NCI-H2227 (cell line): ENCODE measurements at regions not wholly inside any gene's neighbourhood (a gene's known extent, or its start where the extent isn't known, plus 50 kb on each side); places are given as distances from the start of the nearest gene placed in this dataset.

Source experiments
- DNase-seq: peaks from one replicate; lab custom pipeline; 2025; ENCODE audit not compliant: unreplicated experiment; lab: John Stamatoyannopoulos, UW

- DNase-seq: no peak
Measured at GRCh38 chr2:201968476-201968875, 65.2 kb upstream of the FZD7 start.

DNA sequence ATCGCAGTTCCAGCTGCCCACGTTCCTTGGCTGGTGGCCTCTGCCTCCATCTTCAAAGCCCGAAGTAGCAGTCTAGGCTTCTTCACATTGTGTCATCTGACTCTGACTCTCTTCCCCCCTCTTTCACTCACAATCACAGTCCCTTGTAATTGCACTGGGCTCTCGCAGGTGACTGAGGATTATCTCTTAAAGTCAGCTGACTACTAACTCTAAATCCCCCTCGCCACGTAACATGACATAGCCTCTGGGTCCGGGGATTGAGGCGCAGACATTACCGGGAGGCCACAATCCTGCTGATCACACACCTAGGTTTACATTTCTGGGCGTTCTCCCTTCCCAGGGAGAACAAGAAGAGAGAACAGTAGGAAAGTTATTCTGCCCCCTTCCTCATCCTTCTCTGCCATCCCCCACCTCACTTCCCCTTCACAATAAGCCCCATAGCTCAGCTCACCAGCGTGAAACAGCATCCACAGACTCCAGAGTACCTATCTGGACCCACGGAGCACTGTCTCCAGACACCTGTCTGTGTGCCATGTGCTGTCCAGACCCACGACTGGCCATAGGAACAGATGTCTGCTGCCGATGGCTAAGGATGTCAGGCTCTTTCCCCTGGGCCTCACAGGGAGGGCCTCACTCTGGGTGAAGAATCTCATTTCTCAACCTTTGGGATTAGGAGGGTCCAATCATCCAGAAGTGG, 64.3 kb upstream of the FZD7 start:
- DNase-seq: no peak

DNA sequence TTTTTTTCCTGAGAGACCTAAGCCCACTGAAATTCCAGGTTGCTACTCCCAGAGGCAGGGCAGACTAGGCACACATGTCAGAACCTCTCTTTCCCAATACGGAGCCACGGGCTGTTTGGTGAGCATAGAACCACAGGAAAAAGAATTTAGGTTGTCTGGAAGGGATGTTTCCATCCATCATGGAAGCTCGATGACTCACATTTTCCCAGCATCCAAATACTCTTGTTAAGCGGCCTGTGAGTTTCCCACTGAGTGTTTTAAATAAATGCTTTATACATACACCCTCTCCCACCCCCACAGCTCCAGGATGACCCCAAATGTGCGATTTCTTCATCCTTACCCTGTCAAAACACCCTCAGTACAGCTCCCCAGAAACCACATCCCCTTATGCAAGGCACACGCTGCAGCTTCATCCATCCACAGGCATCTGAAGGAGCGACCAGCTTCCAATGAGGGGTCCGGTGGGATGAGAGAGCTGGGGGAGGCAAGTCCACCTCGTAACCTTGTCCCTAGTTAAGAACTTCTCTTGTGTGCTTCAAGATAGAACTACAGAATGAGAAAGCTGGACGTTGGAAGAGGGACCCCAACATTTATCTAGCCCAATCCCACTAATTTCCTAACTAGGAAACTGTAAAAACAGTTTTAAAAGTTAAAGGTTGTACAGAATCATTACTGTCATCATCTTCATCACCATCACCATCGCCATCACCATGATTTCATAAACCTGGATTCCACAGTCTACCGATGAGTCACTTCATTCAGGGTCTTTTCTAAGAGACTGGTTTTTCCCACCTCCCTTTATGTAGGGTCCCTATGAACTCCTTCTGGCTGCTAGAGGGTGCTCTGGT, 63.5 kb upstream of the FZD7 start:
- no peak for DNase-seq

DNA sequence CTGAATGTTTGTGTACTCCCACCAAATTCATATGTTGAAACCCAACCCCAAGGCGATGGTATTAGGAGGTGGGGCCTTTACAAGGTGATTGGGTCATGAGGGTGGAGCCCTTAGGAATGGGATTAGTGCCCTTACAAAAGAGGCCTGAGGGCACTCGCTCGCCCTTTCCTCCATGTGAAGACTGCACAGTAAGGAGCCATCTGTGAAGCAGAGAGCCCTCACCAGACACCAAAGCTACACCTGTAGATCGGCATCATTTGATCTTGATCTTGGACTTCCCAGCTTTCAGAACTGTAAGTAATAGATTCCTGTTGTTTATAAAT, 62.9 kb upstream of the FZD7 start:
- no peak for DNase-seq

GRCh38 chr2:201971531-201972228, 62.0 kb upstream of the FZD7 start:
- no peak for DNase-seq

- no peak for DNase-seq
Measured at GRCh38 chr2:201972621-201973255, 60.9 kb upstream of the FZD7 start.

GRCh38 chr2:201973305-201973928, 60.2 kb upstream of the FZD7 start:
- no peak for DNase-seq

- no peak for DNase-seq
Measured at GRCh38 chr2:201974171-201975100, 59.2 kb upstream of the FZD7 start.

GRCh38 chr2:201975434-201975833, 58.2 kb upstream of the FZD7 start:
- DNase-seq: no peak

- no peak for DNase-seq
Measured at GRCh38 chr2:201975964-201976612, 57.6 kb upstream of the FZD7 start.

DNA sequence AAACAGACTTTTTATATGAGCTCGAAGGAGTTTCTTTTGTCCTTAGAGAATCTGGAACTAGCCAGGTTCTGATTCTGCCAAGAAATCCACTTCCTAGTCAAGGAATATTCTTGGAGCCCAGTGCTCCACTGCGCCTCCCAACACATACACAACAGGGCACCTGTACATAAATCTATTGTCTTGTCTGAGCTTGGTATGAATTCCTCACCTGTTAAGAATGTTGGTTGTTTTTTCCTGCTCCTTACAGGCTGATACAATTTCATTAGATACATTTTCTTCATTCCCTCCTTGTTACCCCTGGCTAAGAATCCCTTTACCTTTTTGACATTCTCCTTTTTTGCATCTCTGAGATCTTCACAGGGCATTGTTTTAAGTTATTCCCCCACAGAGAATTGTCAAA, 56.0 kb upstream of the FZD7 start:
- DNase-seq: no peak

GRCh38 chr2:201978333-201978732, 55.3 kb upstream of the FZD7 start:
- DNase-seq: no peak

DNA sequence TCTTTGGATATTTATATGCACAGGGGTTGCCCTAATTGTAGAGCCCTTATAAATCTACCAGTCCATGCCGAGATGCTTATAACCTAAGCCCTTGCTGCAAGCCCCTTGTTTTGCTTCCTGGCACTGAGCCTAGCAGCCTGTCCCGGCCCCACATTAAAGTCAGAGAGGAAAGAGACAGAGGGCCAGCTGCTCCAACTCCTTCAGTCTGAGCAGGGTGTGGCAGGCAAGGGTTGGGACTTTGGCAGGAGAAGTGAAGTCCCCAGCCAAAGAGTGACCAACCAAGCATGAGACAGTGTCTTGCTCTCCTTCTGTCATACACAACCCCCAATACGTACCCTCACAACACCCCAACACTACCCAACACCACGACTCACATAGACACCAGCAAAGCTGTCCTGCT, 54.7 kb upstream of the FZD7 start:
- DNase-seq: no peak

- DNase-seq: no peak
Measured at GRCh38 chr2:201980389-201980821, 53.2 kb upstream of the FZD7 start.

- DNase-seq: no peak
Measured at GRCh38 chr2:201980946-201981345, 52.7 kb upstream of the FZD7 start.

GRCh38 chr2:201983174-201983573, 50.5 kb upstream of the FZD7 start:
- no peak for DNase-seq

DNA sequence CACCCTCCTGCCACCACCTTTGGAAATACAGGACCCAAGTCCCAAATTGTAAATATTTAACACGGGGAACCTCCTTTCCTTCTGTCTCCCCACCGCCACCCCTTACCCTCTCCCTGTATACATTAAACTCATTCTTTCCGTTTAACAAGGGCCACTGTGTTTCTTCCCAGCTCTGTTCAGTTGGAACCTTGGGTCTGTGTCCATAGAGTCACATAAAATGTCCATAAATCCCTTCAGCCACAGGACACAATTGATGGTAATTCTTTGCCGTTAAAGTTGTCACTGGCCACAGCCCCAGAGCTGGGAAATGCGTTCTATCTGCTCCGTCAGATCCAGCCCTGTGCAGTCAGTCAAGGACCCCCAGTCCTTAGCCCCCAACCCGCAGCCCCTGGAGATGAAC, 49.9 kb upstream of the FZD7 start:
- DNase-seq: no peak
